K562 (cell line): ENCODE measurements at regions not wholly inside any gene's neighbourhood (a gene's known extent, or its start where the extent isn't known, plus 50 kb on each side); places are given as distances from the start of the nearest gene placed in this dataset.

Experiments
- ATAC-seq: fragments of 200-7000 bp; cut with Tn5 transposase; 3 replicates; pipeline ENCODE4 v1.9.1; 2020; ENCODE audit warnings: moderate library complexity
- BruUV-seq: library from RNA; stranded (reverse); fragments of 400-500 nt; replicated peaks from 2 replicates; lab custom pipeline; 2021; lab: Mats Ljungman, UMichigan
- CTCF ChIA-PET: fragments of 300-600 bp; formaldehyde crosslinking; extraction: SDS; loops from one replicate; lab custom pipeline; 2021; ENCODE audit warnings: low intra/inter-chr PET ratio; lab: Yijun Ruan, JAX
- POLR2A ChIA-PET: fragments of 300-600, 350-650 bp; sonication (Branson Sonifier 250); formaldehyde crosslinking; extraction: SDS; loops from one replicate; lab custom pipeline; 2021; ENCODE audit warnings: antibody characterized with exemption, inconsistent platforms; lab: Yijun Ruan, JAX
- DNase-seq, 4 experiments: peaks; one replicate each; pipeline versions ENCODE4 v3.0.0 to v3.0.0-alpha.2; 2011 to 2018; ENCODE audit warnings: low spot score in 3 of 4, mixed read lengths in 3 of 4; ENCODE audit errors: extremely low read depth in 1 of 4
- FAIRE-seq: peaks from 2 replicates; lab custom pipeline; 2011; peaks lifted over from hg19 to GRCh38; lab: Jason Lieb, UNC
- H2AFZ ChIP-seq: 2 replicates; pipeline ENCODE4 v1.6.0; 2011; ENCODE audit warnings: low read depth, low read length, control low read depth, inconsistent platforms
- H3K27ac ChIP-seq: fragments of 200-600 bp; 3 replicates; pipeline ENCODE4 v1.8.0; 2011; ENCODE audit warnings: low read depth, mild to moderate bottlenecking, control low read depth, inconsistent platforms, low read length, moderate library complexity, mixed read lengths; ENCODE audit errors: extremely low read depth
- H3K27me3 ChIP-seq, 2 experiments: fragments of 300-600 bp in 1 of 2; 2 replicates in 1 of 2; 3 replicates in 1 of 2; pipeline versions ENCODE4 v1.6.0 to v1.8.0; 2011; ENCODE audit warnings: inconsistent platforms in 2 of 2, low read length in 2 of 2, mild to moderate bottlenecking in 1 of 2, mixed read lengths in 1 of 2, moderate library complexity in 1 of 2; ENCODE audit not compliant: control insufficient read depth in 2 of 2, insufficient read depth in 2 of 2
- H3K36me3 ChIP-seq: fragments of 300-600 bp; 3 replicates; pipeline ENCODE4 v1.8.0; 2011; ENCODE audit warnings: mild to moderate bottlenecking, low read length, inconsistent platforms; ENCODE audit not compliant: control insufficient read depth, insufficient read depth
- H3K4me1 ChIP-seq, 2 experiments: fragments of 200-600 bp in 1 of 2; replicated peaks in 1 of 2; 2 replicates in 1 of 2; 3 replicates in 1 of 2; pipeline versions ENCODE4 v1.5.1 to v1.8.0; 2011; ENCODE audit warnings: inconsistent platforms in 2 of 2, low read length in 2 of 2, mild to moderate bottlenecking in 1 of 2, mixed read lengths in 1 of 2, moderate library complexity in 1 of 2; ENCODE audit not compliant: control insufficient read depth in 2 of 2, insufficient read depth in 2 of 2
- H3K4me2 ChIP-seq: 2 replicates; pipeline ENCODE4 v1.6.1; 2011; ENCODE audit warnings: low read length, control low read depth, inconsistent platforms, mixed read lengths; ENCODE audit not compliant: insufficient read depth
- H3K4me3 ChIP-seq: fragments of 200-600 bp; sonication (generic), shearing (Covaris generic); 2 replicates; pipeline ENCODE4 v1.5.1; 2016; ENCODE audit warnings: control low read depth, inconsistent platforms
- H3K79me2 ChIP-seq: fragments of 200-600 bp; 3 replicates; pipeline ENCODE4 v1.8.0; 2011; ENCODE audit warnings: low read length, inconsistent platforms; ENCODE audit not compliant: control insufficient read depth, insufficient read depth
- H3K9ac ChIP-seq, 2 experiments: 2 replicates each; pipeline versions ENCODE4 v1.6.0 to v1.6.1; 2011; ENCODE audit warnings: low read depth in 2 of 2, low read length in 2 of 2, control low read depth in 1 of 2, inconsistent platforms in 1 of 2, mild to moderate bottlenecking in 1 of 2, mixed read lengths in 1 of 2; ENCODE audit not compliant: insufficient read depth in 1 of 2
- H3K9me1 ChIP-seq: one replicate; pipeline ENCODE4 v1.6.0; 2011; ENCODE audit warnings: inconsistent platforms, mild to moderate bottlenecking, low read length, moderate library complexity; ENCODE audit not compliant: control insufficient read depth, insufficient read depth
- H3K9me3 ChIP-seq: replicated peaks from 2 replicates; pipeline ENCODE4 v1.5.1; 2011; ENCODE audit warnings: low read depth, low read length, inconsistent platforms; ENCODE audit not compliant: control insufficient read depth, insufficient read depth
- H4K20me1 ChIP-seq: replicated peaks from 2 replicates; pipeline ENCODE4 v1.6.1; 2011; ENCODE audit warnings: low read length, inconsistent platforms, mixed read lengths; ENCODE audit not compliant: control insufficient read depth, insufficient read depth
- CBX5 ChIP-seq: IDR thresholded peaks from 2 replicates; pipeline ENCODE4 v1.6.1; 2014; ENCODE audit warnings: low read depth, borderline replicate concordance
- ETV5 ChIP-seq: sonication (generic); formaldehyde crosslinking; IDR thresholded peaks from 2 replicates; pipeline ENCODE4 v1.4.0; 2020; ENCODE audit warnings: low read depth, mild to moderate bottlenecking, missing genetic modification reagents
- FOXK2 ChIP-seq, 2 experiments: fragments of 450-650 bp; IDR thresholded peaks in 1 of 2; conservative IDR thresholded peaks in 1 of 2; 2 replicates each; pipeline ENCODE4 v1.6.1; 2016; ENCODE audit warnings: low read depth in 2 of 2, mild to moderate bottlenecking in 1 of 2
- HDAC8 ChIP-seq: fragments of 450-650 bp; IDR thresholded peaks from 2 replicates; pipeline ENCODE4 v1.6.1; 2016; ENCODE audit warnings: mild to moderate bottlenecking, missing genetic modification characterization, moderate library complexity, missing compliant biosample characterization
- HDGF ChIP-seq: fragments of 450-650 bp; IDR thresholded peaks from 2 replicates; pipeline ENCODE4 v1.6.1; 2016
- SMAD3 ChIP-seq: fragments of 450-650 bp; formaldehyde crosslinking; conservative IDR thresholded peaks from 2 replicates; pipeline ENCODE4 v1.4.0; 2020; ENCODE audit warnings: mild to moderate bottlenecking
- ZNF282 ChIP-seq: sonication (generic); formaldehyde crosslinking; IDR thresholded peaks from 2 replicates; pipeline ENCODE4 v1.8.1; 2023; ENCODE audit warnings: missing genetic modification reagents
- ZNF57 ChIP-seq: fragments of 450-650 bp; formaldehyde crosslinking; IDR thresholded peaks from 2 replicates; pipeline ENCODE4 v1.4.0; 2020; ENCODE audit warnings: mild to moderate bottlenecking, moderate library complexity
- WGBS: fragments of 100-300 bp; shearing (Covaris generic); methylation state at CpG from one replicate; pipeline ENCODE4 v1.1.6; 2016; ENCODE audit warnings: low coverage, mixed read lengths; ENCODE audit not compliant: insufficient coverage; ENCODE audit errors: missing lambda C conversion rate; 5-methylcytosine and 5-hydroxymethylcytosine counted together
- in situ Hi-C: fragments of 300-500 bp; cut with MboI; formaldehyde crosslinking; loops from 4 replicates; pipeline ENCODE4 v1.15.0; 2018; ENCODE audit warnings: inconsistent platforms, mixed read lengths
- intact Hi-C: fragments of 100-400 bp; cut with micrococcal nuclease; formaldehyde crosslinking; loops from 2 replicates; pipeline ENCODE4 v1.14.2; 2022
- TF ChIP-seq, protein P1 (sequence below): fragments of 450-650 bp; IDR thresholded peaks from 2 replicates; pipeline ENCODE4 v1.6.1; 2016; ENCODE audit warnings: mild to moderate bottlenecking
- TF ChIP-seq, protein P2 (sequence below), 2 experiments: fragments of 450-650 bp in 1 of 2; sonication (generic) in 1 of 2; formaldehyde crosslinking; conservative IDR thresholded peaks; 2 replicates each; pipeline versions ENCODE4 v1.4.0 to v1.8.1; 2020 to 2022; ENCODE audit warnings: mild to moderate bottlenecking in 1 of 2, missing genetic modification reagents in 1 of 2
- TF ChIP-seq, protein P3 (sequence below): sonication (generic); formaldehyde crosslinking; IDR thresholded peaks from 2 replicates; pipeline ENCODE4 v1.8.0; 2022; ENCODE audit warnings: missing genetic modification reagents, mild to moderate bottlenecking, borderline replicate concordance
- TF ChIP-seq, protein P4 (sequence below): sonication (generic); formaldehyde crosslinking; IDR thresholded peaks from 2 replicates; pipeline ENCODE4 v1.8.0; 2022; ENCODE audit warnings: mild to moderate bottlenecking, low read depth, missing genetic modification reagents

DNA sequence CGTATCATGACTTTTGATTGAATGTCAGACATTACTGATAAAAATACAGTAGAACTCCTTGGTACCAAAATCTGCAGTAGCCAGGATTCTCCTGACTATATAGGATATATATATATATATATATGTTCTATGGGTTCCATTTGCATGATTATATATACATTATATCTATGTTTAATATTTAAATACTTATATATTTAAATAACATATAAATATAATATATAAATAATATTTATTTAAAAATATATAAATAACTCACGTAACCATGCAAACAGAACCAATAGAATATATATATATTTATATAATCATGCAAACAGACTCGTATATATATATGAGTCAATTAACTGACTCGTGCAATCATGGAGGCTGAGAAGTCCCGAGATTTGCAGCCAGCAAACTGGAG, 278.8 kb upstream of the PLXNA2 start:
- H3K4me2 ChIP-seq = no peak overlapping the region
- H2AFZ ChIP-seq = no peak overlapping the region
- CTCF ChIA-PET = no interaction called here
- WGBS = 2% methylated on average over 5 of the region's 5 CpGs
- H3K36me3 ChIP-seq = no peaks in the 10 kb centered on the region
- H3K27me3 ChIP-seq = no peaks in the 10 kb centered on the region
- ATAC-seq = no peak
- no peaks in the 10 kb centered on the region for H3K79me2 ChIP-seq
- H3K4me1 ChIP-seq = no peaks in the 10 kb centered on the region
- H3K4me3 ChIP-seq = no peak overlapping the region
- H3K9me3 ChIP-seq = no peaks in the 10 kb centered on the region
- intact Hi-C loops = no loop called here
- no peak for TF ChIP-seq HDAC8 (tag)
- TF ChIP-seq, all 486 proteins: peak for 0
- no peaks in the 10 kb centered on the region for H3K9me1 ChIP-seq
- no peaks in the 10 kb centered on the region for H4K20me1 ChIP-seq
- in situ Hi-C loops = no loop called here
- H3K9ac ChIP-seq = no peak overlapping the region
- no peak overlapping the region for H3K27ac ChIP-seq
- no peak for FAIRE-seq
- no TSS peak for BruUV-seq
- POLR2A ChIA-PET = no interaction called here
- DNase-seq = no peak

DNA sequence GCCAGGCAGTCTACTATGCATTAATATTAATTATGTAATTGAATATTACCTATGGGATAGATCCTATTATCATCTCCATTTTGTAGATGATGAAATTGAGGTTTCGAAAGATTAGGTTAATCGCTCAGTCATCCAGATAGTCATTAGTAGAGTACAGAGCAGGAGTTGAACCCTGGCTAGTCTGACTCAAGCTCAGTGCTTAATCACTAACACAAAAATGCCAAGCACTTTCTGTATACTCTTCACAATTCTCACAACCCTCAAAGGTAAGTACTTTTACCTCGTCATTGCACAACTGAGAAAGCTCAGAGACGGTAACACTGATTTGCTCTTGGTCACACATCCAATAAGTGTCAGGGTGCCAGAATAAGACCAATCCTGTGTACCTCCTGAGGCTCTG, 280.2 kb upstream of the PLXNA2 start:
- no peak overlapping the region for H3K27ac ChIP-seq
- no peaks in the 10 kb centered on the region for H3K9me1 ChIP-seq
- intact Hi-C loops (no loop called here), in situ Hi-C loops (no loop called here)
- BruUV-seq = no TSS peak
- no peaks in the 10 kb centered on the region for H3K9me3 ChIP-seq
- H3K4me1 ChIP-seq = no peaks in the 10 kb centered on the region
- H3K4me2 ChIP-seq = no peak overlapping the region
- no peak overlapping the region for H3K4me3 ChIP-seq
- H4K20me1 ChIP-seq = no peaks in the 10 kb centered on the region
- no peaks in the 10 kb centered on the region for H3K27me3 ChIP-seq
- ATAC-seq (no peak), DNase-seq (no peak), FAIRE-seq (no peak)
- ChIA-PET CTCF (no interaction called here), POLR2A (no interaction called here)
- no peak overlapping the region for H3K9ac ChIP-seq
- H2AFZ ChIP-seq = no peak overlapping the region
- no peaks in the 10 kb centered on the region for H3K79me2 ChIP-seq
- no peaks in the 10 kb centered on the region for H3K36me3 ChIP-seq
- 0% methylated on average over 4 of the region's 4 CpGs for WGBS
- TF ChIP-seq, protein P1, sequence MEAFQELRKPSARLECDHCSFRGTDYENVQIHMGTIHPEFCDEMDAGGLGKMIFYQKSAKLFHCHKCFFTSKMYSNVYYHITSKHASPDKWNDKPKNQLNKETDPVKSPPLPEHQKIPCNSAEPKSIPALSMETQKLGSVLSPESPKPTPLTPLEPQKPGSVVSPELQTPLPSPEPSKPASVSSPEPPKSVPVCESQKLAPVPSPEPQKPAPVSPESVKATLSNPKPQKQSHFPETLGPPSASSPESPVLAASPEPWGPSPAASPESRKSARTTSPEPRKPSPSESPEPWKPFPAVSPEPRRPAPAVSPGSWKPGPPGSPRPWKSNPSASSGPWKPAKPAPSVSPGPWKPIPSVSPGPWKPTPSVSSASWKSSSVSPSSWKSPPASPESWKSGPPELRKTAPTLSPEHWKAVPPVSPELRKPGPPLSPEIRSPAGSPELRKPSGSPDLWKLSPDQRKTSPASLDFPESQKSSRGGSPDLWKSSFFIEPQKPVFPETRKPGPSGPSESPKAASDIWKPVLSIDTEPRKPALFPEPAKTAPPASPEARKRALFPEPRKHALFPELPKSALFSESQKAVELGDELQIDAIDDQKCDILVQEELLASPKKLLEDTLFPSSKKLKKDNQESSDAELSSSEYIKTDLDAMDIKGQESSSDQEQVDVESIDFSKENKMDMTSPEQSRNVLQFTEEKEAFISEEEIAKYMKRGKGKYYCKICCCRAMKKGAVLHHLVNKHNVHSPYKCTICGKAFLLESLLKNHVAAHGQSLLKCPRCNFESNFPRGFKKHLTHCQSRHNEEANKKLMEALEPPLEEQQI = no peak
- TF ChIP-seq CBX5 (no peak), ZNF282 (CRISPR knock-in tag) (no peak), SMAD3 (no peak), ZNF57 (CRISPR knock-in tag) (no peak), HDGF (no peak), ETV5 (no peak), FOXK2 (conservative IDR thresholded peaks at IDR 0.05 in 1 of 2, IDR thresholded peaks at IDR 0.05 in 1 of 2; ENCODE audit: low read depth in 2 of 2) (no peak)
- TF ChIP-seq, protein P2, sequence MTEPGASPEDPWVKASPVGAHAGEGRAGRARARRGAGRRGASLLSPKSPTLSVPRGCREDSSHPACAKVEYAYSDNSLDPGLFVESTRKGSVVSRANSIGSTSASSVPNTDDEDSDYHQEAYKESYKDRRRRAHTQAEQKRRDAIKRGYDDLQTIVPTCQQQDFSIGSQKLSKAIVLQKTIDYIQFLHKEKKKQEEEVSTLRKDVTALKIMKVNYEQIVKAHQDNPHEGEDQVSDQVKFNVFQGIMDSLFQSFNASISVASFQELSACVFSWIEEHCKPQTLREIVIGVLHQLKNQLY (CRISPR knock-in tag; conservative IDR thresholded peaks at IDR 0.05) = no peak
- TF ChIP-seq, protein P3, sequence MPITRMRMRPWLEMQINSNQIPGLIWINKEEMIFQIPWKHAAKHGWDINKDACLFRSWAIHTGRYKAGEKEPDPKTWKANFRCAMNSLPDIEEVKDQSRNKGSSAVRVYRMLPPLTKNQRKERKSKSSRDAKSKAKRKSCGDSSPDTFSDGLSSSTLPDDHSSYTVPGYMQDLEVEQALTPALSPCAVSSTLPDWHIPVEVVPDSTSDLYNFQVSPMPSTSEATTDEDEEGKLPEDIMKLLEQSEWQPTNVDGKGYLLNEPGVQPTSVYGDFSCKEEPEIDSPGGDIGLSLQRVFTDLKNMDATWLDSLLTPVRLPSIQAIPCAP (CRISPR knock-in tag) = no peak
- TF ChIP-seq, protein P4, sequence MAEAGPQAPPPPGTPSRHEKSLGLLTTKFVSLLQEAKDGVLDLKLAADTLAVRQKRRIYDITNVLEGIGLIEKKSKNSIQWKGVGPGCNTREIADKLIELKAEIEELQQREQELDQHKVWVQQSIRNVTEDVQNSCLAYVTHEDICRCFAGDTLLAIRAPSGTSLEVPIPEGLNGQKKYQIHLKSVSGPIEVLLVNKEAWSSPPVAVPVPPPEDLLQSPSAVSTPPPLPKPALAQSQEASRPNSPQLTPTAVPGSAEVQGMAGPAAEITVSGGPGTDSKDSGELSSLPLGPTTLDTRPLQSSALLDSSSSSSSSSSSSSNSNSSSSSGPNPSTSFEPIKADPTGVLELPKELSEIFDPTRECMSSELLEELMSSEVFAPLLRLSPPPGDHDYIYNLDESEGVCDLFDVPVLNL (CRISPR knock-in tag) = no peak
